ENCODE measurements at regions not wholly inside any gene's neighbourhood (a gene's known extent, or its start where the extent isn't known, plus 50 kb on each side); places are given as distances from the start of the nearest gene placed in this dataset.
A peak's percentile ranks its signal among the peaks of the same experiment; 100 is the strongest.

GRCh38 chr3:82342521-82342920 lies 581.1 kb upstream of the GBE1 start:
- FAIRE-seq (no peak), DNase-seq (ENCODE audit: low spot score in 2 of 2) (no peak)

GRCh38 chr3:82329300-82329699 lies 567.9 kb upstream of the GBE1 start:
- DNase-seq (ENCODE audit: low spot score in 2 of 2) (no peak), FAIRE-seq (peak; percentile 91)

- DNase-seq (ENCODE audit: low spot score in 2 of 2) = no peak
- no peak for FAIRE-seq
These were observed 550.5 kb upstream of the GBE1 start for GRCh38 chr3:82311901-82312300.

- DNase-seq (ENCODE audit: low spot score in 2 of 2) = no peak
- no peak for FAIRE-seq
These were observed 547.3 kb upstream of the GBE1 start for GRCh38 chr3:82308755-82309154.

GRCh38 chr3:82306189-82306588 lies 544.7 kb upstream of the GBE1 start:
- no peak for FAIRE-seq
- DNase-seq (ENCODE audit: low spot score in 2 of 2) = no peak

GRCh38 chr3:82294609-82295008 lies 533.2 kb upstream of the GBE1 start:
- no peak for FAIRE-seq
- DNase-seq (ENCODE audit: low spot score in 2 of 2) = no peak

- FAIRE-seq = no peak
- no peak for DNase-seq (ENCODE audit: low spot score in 2 of 2)
These were observed 532.4 kb upstream of the GBE1 start for GRCh38 chr3:82293867-82294266.

GRCh38 chr3:82293435-82293834 lies 532.0 kb upstream of the GBE1 start:
- FAIRE-seq = no peak
- no peak for DNase-seq (ENCODE audit: low spot score in 2 of 2)

GRCh38 chr3:82287562-82287961 lies 526.1 kb upstream of the GBE1 start:
- no peak for FAIRE-seq

GRCh38 chr3:82281205-82281604 lies 519.8 kb upstream of the GBE1 start:
- FAIRE-seq = no peak
- no peak for DNase-seq (ENCODE audit: low spot score in 2 of 2)

More at GRCh38 chr3:82287562-82287961, 526.1 kb upstream of the GBE1 start:
- DNase-seq (ENCODE audit: low spot score in 2 of 2) = no peak

GRCh38 chr3:82276992-82277391 lies 515.5 kb upstream of the GBE1 start:
- DNase-seq (ENCODE audit: low spot score in 2 of 2) (no peak), FAIRE-seq (no peak)

GRCh38 chr3:82274897-82275296 lies 513.5 kb upstream of the GBE1 start:
- DNase-seq (ENCODE audit: low spot score in 2 of 2) (no peak), FAIRE-seq (no peak)

- no peak for FAIRE-seq
- DNase-seq (ENCODE audit: low spot score in 2 of 2) = no peak
These were observed 504.3 kb upstream of the GBE1 start for GRCh38 chr3:82265747-82266146.

- FAIRE-seq (no peak), DNase-seq (ENCODE audit: low spot score in 2 of 2) (no peak)
These were observed 500.7 kb upstream of the GBE1 start for GRCh38 chr3:82262193-82262592.

- FAIRE-seq = no peak
These were observed 500.2 kb upstream of the GBE1 start for GRCh38 chr3:82261637-82262036.

GRCh38 chr3:82261013-82261412 lies 499.6 kb upstream of the GBE1 start:
- no peak for FAIRE-seq
- DNase-seq (ENCODE audit: low spot score in 2 of 2) = no peak

More at GRCh38 chr3:82261637-82262036, 500.2 kb upstream of the GBE1 start:
- no peak for DNase-seq (ENCODE audit: low spot score in 2 of 2)

- FAIRE-seq (no peak), DNase-seq (ENCODE audit: low spot score in 2 of 2) (no peak)
These were observed 498.5 kb upstream of the GBE1 start for GRCh38 chr3:82259994-82260393.

- no peak for FAIRE-seq
- no peak for DNase-seq (ENCODE audit: low spot score in 2 of 2)
These were observed 478.9 kb upstream of the GBE1 start for GRCh38 chr3:82240322-82240721.

GRCh38 chr3:82236257-82236656 lies 474.8 kb upstream of the GBE1 start:
- FAIRE-seq = no peak

GRCh38 chr3:82229397-82229796 lies 468.0 kb upstream of the GBE1 start:
- DNase-seq (ENCODE audit: low spot score in 2 of 2) (no peak), FAIRE-seq (no peak)

More at GRCh38 chr3:82236257-82236656, 474.8 kb upstream of the GBE1 start:
- no peak for DNase-seq (ENCODE audit: low spot score in 2 of 2)

GRCh38 chr3:82224661-82225060 lies 463.2 kb upstream of the GBE1 start:
- DNase-seq (ENCODE audit: low spot score in 2 of 2) (no peak), FAIRE-seq (no peak)

- FAIRE-seq (no peak), DNase-seq (ENCODE audit: low spot score in 2 of 2) (no peak)
These were observed 461.0 kb upstream of the GBE1 start for GRCh38 chr3:82222401-82222800.

GRCh38 chr3:82217571-82217970 lies 456.1 kb upstream of the GBE1 start:
- FAIRE-seq (no peak), DNase-seq (ENCODE audit: low spot score in 2 of 2) (no peak)
